IMR-90 (cell line): ENCODE measurements at regions not wholly inside any gene's neighbourhood (a gene's known extent, or its start where the extent isn't known, plus 50 kb on each side); places are given as distances from the start of the nearest gene placed in this dataset.

Experiments used
- BHLHE40 ChIP-seq: fragments of 150-350 bp; IDR thresholded peaks from 2 replicates; pipeline ENCODE4 v1.6.1; 2016; ENCODE audit warnings: mild to moderate bottlenecking, low read depth, low read length
- CEBPB ChIP-seq: IDR thresholded peaks from 2 replicates; pipeline ENCODE4 v1.6.1; 2012; ENCODE audit warnings: low read depth, low read length, improper control_type of control experiment
- ELK1 ChIP-seq: fragments of 150-350 bp; IDR thresholded peaks from 2 replicates; pipeline ENCODE4 v1.6.1; 2016; ENCODE audit warnings: low read depth, mild to moderate bottlenecking, low read length, moderate library complexity, borderline replicate concordance
- FOS ChIP-seq: fragments of 150-350 bp; IDR thresholded peaks from 2 replicates; pipeline ENCODE4 v1.6.1; 2016; ENCODE audit warnings: low read depth, low read length
- MAFK ChIP-seq: IDR thresholded peaks from 2 replicates; pipeline ENCODE4 v1.6.1; 2012; ENCODE audit warnings: low read depth, low read length, improper control_type of control experiment
- MAZ ChIP-seq: IDR thresholded peaks from 2 replicates; pipeline ENCODE4 v1.6.1; 2012; ENCODE audit warnings: low read depth, mild to moderate bottlenecking, low read length, improper control_type of control experiment, moderate library complexity, borderline replicate concordance
- MXI1 ChIP-seq: IDR thresholded peaks from 2 replicates; pipeline ENCODE4 v1.6.1; 2012; ENCODE audit warnings: low read depth, mild to moderate bottlenecking, low read length, moderate library complexity, borderline replicate concordance
- NFE2L2 ChIP-seq: fragments of 150-350 bp; IDR thresholded peaks from 2 replicates; pipeline ENCODE4 v1.6.1; 2016; ENCODE audit warnings: low read depth, mild to moderate bottlenecking, low read length
- POLR2A ChIP-seq: IDR thresholded peaks from 2 replicates; pipeline ENCODE4 v1.6.1; 2012; ENCODE audit warnings: mild to moderate bottlenecking, low read depth, low read length
- RAD21 ChIP-seq: IDR thresholded peaks from 2 replicates; pipeline ENCODE4 v1.6.1; 2012; ENCODE audit warnings: low read length, improper control_type of control experiment
- RFX5 ChIP-seq: IDR thresholded peaks from 2 replicates; pipeline ENCODE4 v1.8.0; 2012; ENCODE audit warnings: low read depth, mild to moderate bottlenecking, low read length, moderate library complexity
- SMC3 ChIP-seq: fragments of 150-350 bp; IDR thresholded peaks from 2 replicates; pipeline ENCODE4 v1.6.1; 2016; ENCODE audit warnings: low read depth, mild to moderate bottlenecking, antibody characterized with exemption, low read length, moderate library complexity
- TF ChIP-seq, protein P1 (sequence below): conservative IDR thresholded peaks from 2 replicates; pipeline ENCODE4 v1.5.1; 2012; ENCODE audit warnings: mild to moderate bottlenecking, low read depth, low read length, improper control_type of control experiment
- TF ChIP-seq, protein P2 (sequence below): fragments of 150-350 bp; IDR thresholded peaks from 2 replicates; pipeline ENCODE4 v1.6.1; 2017; ENCODE audit warnings: mild to moderate bottlenecking, antibody characterized with exemption, low read length, low read depth

DNA sequence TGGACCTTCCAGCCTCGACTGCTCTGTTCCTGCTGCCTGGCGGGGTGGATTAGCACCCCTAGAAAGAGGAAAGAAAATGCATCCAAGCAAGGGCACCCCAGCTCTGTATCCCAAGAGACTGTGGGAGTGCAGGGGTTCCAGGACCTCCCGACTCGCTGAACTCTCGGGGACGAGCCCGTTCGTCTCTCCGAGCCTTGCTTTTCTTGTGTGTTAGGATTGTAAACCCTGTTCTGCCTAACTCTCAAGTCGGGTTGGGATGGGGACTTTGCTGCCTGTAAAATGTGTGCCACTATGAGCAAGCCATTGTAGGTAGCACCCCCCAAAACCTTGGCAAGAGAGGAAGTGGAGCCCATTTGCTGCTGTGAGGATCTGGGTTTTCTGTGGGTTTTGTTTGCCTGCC, 73.2 kb upstream of the VRK1 start:
- TF ChIP-seq MXI1 (no peak), POLR2A (no peak), SMC3 (no peak), BHLHE40 (no peak), NFE2L2 (no peak), CEBPB (no peak), ELK1 (no peak), MAZ (no peak), RAD21 (no peak), RFX5 (no peak), MAFK (no peak), FOS (no peak)
- TF ChIP-seq, protein P1, sequence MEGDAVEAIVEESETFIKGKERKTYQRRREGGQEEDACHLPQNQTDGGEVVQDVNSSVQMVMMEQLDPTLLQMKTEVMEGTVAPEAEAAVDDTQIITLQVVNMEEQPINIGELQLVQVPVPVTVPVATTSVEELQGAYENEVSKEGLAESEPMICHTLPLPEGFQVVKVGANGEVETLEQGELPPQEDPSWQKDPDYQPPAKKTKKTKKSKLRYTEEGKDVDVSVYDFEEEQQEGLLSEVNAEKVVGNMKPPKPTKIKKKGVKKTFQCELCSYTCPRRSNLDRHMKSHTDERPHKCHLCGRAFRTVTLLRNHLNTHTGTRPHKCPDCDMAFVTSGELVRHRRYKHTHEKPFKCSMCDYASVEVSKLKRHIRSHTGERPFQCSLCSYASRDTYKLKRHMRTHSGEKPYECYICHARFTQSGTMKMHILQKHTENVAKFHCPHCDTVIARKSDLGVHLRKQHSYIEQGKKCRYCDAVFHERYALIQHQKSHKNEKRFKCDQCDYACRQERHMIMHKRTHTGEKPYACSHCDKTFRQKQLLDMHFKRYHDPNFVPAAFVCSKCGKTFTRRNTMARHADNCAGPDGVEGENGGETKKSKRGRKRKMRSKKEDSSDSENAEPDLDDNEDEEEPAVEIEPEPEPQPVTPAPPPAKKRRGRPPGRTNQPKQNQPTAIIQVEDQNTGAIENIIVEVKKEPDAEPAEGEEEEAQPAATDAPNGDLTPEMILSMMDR, result no peak
- TF ChIP-seq, protein P2, sequence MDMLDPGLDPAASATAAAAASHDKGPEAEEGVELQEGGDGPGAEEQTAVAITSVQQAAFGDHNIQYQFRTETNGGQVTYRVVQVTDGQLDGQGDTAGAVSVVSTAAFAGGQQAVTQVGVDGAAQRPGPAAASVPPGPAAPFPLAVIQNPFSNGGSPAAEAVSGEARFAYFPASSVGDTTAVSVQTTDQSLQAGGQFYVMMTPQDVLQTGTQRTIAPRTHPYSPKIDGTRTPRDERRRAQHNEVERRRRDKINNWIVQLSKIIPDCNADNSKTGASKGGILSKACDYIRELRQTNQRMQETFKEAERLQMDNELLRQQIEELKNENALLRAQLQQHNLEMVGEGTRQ, result no peak
